ENCODE measurements at regions not wholly inside any gene's neighbourhood (a gene's known extent, or its start where the extent isn't known, plus 50 kb on each side); places are given as distances from the start of the nearest gene placed in this dataset.
A peak's percentile ranks its signal among the peaks of the same experiment; 100 is the strongest.

- TF ChIP-seq CTCF (IDR thresholded peaks at IDR 0.05; ENCODE audit: poor library complexity) = no peak
- TF ChIP-seq EZH2 (IDR thresholded peaks at IDR 0.05; ENCODE audit: borderline replicate concordance) = peak; percentile 68
- TF ChIP-seq EZH2phosphoT487 (IDR thresholded peaks at IDR 0.05; ENCODE audit: low read depth, severe bottlenecking, unreplicated experiment) = no peak
Measured at GRCh38 chr11:4211991-4212390, 117.4 kb downstream of the RRM1 start.
